COR-L47 (cell line): ENCODE measurements at regions not wholly inside any gene's neighbourhood (a gene's known extent, or its start where the extent isn't known, plus 50 kb on each side); places are given as distances from the start of the nearest gene placed in this dataset.

ENCODE experiments used
- DNase-seq: peaks from one replicate; lab custom pipeline; 2025; lab: John Stamatoyannopoulos, UW

DNA sequence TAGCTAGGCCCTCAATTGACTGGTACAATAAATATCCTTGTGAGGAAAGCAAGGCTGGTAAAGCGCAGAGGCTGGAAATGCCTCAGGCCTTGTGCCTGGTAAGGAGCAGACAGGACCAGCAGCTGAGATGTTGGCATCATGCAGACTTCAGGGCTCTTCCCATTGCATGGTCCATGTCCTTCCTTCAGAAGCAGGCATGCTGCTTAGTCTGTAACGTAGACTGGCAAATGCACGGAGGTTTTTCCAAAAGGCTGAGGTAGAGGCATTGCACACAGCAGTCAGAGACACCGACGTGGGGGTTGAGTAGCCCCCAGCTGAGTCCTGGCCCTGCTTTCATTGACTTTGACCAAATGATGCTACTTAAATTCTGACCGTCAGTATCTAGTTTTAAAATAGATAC is 87.1 kb downstream of the ADRB2 start:
- DNase-seq = no peak

DNA sequence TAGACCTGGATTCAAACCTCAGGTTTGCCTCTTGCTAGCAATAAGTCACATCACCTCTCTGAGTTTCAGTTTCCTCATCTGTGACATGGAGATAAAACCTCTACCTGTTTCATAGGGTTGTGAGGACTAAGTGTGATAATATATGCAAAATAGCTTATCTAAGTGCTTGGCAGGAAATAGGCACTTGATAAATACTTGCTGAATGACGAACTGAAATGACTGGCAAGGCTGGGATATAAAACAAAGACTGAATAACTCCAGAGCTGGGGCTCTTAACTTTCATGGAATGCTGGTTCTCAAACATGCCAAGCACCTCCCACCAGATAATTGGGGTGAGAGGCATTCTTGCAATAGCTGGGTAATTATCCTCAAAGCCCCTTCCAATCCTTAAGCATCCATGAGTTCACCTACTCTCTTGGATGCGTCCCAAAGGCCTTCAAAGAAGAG is 87.6 kb downstream of the ADRB2 start:
- no peak for DNase-seq

DNA sequence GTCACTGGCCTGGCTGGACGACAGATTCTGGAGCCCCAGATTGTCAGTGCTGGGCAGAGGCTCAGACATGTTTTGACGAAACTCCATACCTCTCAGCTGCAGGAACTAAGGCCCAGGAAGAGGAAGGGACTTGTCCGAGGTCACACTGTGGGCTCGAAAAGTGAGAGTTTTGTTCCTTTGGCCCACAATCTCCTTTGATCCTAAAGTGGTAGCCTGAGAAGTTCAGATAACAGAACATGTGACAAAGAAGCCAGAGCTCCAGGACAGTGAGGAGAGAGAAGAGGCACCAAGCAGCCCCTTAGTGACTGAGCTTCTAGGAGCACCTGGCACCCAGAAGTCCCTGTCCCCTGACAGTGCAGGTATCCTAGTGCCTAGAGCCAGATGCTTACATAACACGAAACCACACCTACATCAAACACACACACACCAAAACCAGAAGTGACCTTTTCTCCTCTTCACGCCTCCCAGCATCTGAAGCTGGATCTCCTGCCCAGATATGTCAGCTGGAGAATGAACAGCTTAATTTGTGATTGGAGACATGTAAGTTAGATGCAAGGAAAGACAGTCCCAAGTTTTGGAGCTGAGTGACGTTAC is 88.9 kb downstream of the ADRB2 start:
- no peak for DNase-seq

DNA sequence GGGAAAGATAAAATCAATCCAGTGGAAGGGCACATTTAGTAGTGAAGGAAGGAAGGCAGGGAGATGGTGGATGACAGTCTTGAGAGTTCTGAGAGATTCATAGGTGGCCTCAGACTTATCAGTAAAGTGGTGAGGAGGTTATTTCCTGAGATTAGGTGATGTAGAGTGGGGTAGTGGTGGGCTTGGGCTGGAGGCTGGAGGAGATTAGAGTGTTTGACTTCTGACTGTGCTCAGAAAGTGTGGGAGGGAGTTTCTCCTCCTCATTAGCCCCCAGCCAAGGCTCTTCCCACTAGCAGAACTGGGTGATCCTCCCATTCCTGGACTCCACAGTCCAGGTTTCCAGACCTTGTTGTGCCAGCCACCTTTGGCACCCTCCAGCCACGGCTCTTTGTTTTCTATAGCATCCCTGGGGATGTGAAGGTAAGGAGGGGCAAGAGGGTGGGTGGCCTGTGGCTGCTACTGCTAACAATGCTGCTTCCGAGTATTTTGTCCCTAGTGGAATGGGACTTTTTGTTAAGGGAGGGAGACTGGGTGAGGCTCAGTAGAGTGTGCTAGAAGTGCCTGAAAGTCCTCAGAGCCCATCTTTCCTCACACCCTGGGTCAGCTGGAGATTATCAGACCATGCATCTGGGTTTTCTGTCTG is 94.4 kb downstream of the ADRB2 start:
- no peak for DNase-seq

DNA sequence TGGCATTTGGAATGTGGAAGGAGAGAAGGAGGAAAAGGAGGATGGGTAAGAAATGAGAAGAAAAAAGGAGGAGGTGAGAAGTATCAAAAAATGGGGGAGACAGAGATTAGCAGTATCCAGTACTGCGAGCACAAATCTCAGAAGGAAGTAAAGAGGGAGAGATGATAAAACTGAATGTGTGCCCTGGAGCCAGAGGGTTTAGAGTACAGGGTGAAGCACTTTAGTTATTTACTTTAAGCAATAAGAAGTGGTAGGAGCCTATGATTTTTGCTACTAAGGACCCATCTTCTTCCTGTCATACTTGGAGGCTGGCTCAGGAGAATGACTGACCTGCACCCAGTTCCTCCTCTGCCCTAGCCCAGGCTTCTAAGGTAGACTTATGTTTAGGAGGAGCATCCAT is 94.9 kb downstream of the ADRB2 start:
- DNase-seq = no peak

DNA sequence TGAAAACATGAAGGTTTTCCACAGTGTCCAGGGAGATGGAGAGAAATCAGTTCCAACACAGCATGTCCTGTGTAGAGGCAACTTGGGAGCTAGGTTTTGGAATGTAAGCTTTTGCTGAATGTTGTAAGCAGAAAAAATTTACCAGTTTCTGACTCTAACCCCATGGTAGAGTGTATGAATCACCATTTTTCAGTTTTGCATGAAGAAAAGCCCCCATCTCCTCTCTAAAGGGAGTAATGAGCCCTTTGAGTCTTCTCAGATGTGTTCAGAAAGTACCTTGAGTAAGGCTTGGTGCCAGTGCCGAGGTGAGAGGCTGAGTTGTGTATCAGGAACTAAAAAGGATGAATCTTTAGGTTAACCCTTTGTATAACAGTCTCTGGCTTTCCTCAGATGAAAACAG is 96.2 kb downstream of the ADRB2 start:
- no peak for DNase-seq

DNA sequence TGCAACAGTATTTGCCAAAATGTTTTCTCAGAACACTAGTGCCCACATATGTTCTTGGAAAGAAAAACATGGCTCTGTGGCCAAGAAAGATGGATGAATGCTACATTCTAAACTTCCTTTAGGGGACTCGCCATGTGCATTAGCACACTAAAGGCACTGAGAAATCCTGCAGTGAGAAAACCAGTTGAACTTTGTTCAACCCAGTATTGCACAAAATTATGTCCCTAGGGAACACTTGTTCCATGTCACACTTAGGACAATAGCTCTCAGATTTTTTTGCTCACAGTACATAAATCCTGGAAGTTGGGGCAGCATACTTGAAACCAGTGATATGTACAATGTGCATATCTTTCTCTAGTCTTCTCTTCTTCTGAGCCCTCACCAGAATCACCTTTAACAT is 96.6 kb downstream of the ADRB2 start:
- no peak for DNase-seq

GRCh38 chr5:148924817-148925216 is 98.4 kb downstream of the ADRB2 start:
- DNase-seq = no peak

- no peak for DNase-seq
Measured at GRCh38 chr5:148926207-148926606, 99.8 kb downstream of the ADRB2 start.

- no peak for DNase-seq
Measured at GRCh38 chr5:148927307-148927946, 101.0 kb downstream of the ADRB2 start.

- DNase-seq = no peak
Measured at GRCh38 chr5:148928141-148928540, 101.7 kb downstream of the ADRB2 start.

DNA sequence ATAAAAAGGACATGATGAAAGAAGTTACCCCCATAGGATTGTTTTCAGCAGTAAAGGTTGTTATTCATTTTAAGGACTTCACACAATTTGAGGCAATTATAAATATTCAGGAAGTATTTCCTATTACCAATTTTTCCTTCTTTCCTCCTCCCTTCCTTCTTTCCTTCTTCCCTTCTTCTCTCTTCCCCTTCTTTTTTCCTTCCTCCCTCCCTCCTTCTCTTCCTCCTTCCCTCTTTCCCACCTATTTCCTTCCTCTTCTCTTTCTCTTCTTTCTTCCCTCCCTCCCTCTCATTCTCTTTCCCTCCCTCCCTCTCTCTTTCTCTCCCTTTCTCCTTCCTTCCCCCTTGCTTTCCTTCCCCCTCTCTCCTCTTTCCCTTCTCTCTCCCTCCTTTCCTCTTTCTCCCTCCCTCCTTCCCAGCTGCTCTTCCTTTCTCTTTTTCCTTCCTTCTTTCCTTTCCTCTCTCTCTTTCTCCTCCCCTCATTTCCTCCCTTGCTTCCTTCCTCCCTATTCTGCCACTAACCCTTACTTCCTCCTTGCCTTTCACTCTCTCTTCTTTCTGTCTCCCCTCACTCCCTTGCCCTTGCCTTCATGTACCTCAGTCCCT is 105.1 kb downstream of the ADRB2 start:
- no peak for DNase-seq

DNA sequence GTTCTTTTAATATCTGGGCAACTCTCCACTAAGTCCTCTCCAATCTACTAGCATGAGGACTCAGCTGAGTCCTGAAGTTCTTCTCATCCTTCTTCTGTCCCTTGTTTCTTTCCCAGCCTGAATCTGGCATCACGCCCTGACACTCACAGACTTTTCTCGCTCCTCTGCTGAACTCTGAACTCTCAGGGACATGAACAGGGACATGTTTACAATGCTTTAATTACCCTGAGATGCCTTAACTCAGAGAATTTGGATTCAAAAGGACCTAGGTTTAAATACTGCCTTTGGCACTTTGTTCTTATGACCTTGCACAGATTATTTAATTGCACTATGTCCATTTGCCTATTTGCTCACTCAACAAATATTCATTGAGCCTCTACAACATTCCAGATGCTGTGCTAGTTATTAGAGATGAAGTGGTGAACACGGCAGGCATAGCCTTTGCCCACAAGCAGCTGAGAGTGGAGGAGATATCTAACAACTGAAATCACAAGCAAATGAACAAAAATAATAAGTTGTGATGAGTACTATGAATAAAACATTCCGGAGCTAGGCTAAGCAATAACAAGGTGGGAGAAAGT is 106.0 kb downstream of the ADRB2 start:
- DNase-seq = no peak

GRCh38 chr5:148933903-148934432 is 107.6 kb downstream of the ADRB2 start:
- no peak for DNase-seq

DNA sequence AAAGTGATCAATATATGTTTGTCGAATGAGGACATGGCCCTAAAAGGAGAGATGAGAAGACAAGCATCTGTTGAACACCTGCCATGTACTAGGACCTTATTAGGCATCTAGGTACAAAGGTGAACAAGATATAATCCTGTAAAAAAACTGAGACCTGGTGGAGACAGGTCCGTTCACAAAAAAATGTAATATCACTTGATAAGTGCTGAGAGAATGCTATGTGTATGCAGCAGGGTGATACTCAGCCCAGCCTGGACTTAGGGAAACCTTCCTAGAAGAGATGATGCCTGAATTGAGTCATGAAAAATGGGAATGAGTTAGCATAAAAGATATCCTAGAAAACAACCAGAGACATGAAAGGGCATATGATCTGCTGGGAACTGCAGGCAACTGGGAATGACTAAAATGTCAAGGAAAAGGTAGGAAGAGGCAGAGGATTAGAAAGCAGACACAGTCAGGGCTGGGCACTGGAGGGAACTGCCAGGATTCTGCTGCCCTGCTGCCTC is 108.5 kb downstream of the ADRB2 start:
- DNase-seq = no peak

GRCh38 chr5:148937239-148937638 is 110.8 kb downstream of the ADRB2 start:
- DNase-seq = no peak

- DNase-seq = peak; percentile 27
Measured at GRCh38 chr5:148937830-148938521, 111.6 kb downstream of the ADRB2 start.

GRCh38 chr5:148938522-148938882 is 112.1 kb downstream of the ADRB2 start:
- no peak for DNase-seq

- no peak for DNase-seq
Measured at GRCh38 chr5:148939676-148940075, 113.3 kb downstream of the ADRB2 start.

DNA sequence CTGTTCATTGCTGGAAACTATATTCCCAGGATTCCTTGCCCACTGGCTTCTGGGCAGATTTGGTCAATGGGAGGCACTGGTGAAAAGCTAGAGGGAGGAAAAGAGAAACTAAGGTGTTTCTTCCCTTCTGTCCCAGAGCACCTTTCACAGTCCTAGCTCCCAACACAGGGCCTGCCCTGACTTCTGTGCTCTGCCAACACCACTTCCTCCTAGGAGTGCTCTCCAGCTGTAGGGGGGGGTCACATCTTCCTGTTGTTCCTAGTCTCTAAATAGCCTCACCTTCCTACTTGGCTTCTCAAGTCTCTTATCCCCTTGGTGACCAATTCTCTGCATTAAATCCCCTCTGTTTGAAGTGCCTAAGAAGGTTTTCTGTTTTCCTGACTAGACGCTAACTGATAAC is 115.4 kb downstream of the ADRB2 start:
- no peak for DNase-seq

DNA sequence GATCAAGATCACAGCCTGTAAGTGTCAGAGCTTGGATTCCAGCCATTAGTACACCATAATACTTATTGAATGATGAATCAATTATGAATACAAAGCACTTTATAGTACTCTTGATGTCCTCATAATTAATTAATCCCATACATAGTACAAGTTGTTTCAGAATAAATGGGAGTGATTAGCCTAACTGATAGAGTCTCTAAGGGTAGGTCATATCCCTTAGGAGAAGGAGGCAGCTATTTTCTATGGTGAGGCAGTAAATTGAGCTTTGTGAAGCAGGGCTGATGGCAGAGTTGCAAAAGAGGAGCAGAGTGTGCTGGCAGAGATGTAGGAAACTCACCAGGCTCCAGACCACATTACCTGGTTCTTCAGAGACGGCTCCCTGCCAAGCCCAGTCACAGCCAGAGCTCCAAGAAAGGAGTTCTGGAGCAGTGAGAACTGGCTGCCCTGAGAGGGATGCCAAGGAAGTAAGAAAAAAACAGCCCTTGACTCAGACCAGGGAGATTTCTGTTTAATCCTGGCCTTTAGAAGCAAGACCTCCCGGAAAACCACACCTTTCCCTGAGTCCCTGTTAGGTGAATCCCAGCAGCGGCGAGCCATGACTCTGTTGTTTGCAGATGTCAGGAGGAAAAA is 112.9 kb downstream of the SH3TC2 start:
- no peak for DNase-seq
